Adrenal gland (tissue), 5 donors: ENCODE measurements at regions not wholly inside any gene's neighbourhood (a gene's known extent, or its start where the extent isn't known, plus 50 kb on each side); places are given as distances from the start of the nearest gene placed in this dataset.

Source experiments
- POLR2A ChIP-seq, 2 donors: fragments of 450-650 bp; IDR thresholded peaks; one replicate each; pipeline ENCODE4 v1.6.1; 2017; ENCODE audit warnings: antibody characterized with exemption in 2 of 2, mild to moderate bottlenecking in 2 of 2, moderate library complexity in 1 of 2
- TF ChIP-seq, protein P1 (sequence below), 6 experiments: fragments of 450-650 bp in 4 of 6; fragments of 200-600 bp in 2 of 6; sonication (generic) in 1 of 6; IDR thresholded peaks; 1 replicate in 5 of 6; 2 replicates in 1 of 6; pipeline versions ENCODE4 v1.5.1 to v1.8.0; 2016 to 2021; ENCODE audit warnings: antibody characterized with exemption in 6 of 6, mild to moderate bottlenecking in 2 of 6, moderate library complexity in 1 of 6
- donor health status: DM: no; HTN: no; CAD: no.

DNA sequence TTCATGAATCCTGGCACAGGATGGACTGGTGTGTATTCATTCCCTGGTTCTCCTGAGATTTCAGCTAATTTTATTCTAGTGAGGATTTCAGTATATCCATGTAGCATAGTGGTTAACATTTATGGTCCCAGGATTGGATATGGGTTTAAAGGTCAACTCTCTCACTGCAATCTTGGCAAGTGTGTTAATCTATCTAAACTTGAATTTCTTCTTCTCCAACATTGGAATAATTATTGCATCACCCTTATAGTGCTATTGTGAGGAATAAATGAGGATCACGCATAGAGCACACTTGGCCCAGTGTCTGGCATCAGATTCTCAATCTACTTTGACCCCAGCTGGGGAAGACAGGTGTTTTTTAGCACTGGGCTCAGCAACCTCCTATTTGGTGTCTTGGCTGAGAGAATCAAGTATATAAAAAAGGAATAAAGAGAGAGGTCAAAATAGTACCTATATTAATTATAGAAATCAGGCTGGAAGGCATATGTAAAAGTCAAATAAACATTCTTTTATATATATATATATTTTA, 531.2 kb upstream of the ATP2B1 start:
- TF ChIP-seq, protein P1, sequence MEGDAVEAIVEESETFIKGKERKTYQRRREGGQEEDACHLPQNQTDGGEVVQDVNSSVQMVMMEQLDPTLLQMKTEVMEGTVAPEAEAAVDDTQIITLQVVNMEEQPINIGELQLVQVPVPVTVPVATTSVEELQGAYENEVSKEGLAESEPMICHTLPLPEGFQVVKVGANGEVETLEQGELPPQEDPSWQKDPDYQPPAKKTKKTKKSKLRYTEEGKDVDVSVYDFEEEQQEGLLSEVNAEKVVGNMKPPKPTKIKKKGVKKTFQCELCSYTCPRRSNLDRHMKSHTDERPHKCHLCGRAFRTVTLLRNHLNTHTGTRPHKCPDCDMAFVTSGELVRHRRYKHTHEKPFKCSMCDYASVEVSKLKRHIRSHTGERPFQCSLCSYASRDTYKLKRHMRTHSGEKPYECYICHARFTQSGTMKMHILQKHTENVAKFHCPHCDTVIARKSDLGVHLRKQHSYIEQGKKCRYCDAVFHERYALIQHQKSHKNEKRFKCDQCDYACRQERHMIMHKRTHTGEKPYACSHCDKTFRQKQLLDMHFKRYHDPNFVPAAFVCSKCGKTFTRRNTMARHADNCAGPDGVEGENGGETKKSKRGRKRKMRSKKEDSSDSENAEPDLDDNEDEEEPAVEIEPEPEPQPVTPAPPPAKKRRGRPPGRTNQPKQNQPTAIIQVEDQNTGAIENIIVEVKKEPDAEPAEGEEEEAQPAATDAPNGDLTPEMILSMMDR (IDR thresholded peaks at IDR 0.05) = no peak
- no peak for TF ChIP-seq POLR2A (IDR thresholded peaks at IDR 0.05)
